ENCODE measurements at regions not wholly inside any gene's neighbourhood (a gene's known extent, or its start where the extent isn't known, plus 50 kb on each side); places are given as distances from the start of the nearest gene placed in this dataset.

DNA sequence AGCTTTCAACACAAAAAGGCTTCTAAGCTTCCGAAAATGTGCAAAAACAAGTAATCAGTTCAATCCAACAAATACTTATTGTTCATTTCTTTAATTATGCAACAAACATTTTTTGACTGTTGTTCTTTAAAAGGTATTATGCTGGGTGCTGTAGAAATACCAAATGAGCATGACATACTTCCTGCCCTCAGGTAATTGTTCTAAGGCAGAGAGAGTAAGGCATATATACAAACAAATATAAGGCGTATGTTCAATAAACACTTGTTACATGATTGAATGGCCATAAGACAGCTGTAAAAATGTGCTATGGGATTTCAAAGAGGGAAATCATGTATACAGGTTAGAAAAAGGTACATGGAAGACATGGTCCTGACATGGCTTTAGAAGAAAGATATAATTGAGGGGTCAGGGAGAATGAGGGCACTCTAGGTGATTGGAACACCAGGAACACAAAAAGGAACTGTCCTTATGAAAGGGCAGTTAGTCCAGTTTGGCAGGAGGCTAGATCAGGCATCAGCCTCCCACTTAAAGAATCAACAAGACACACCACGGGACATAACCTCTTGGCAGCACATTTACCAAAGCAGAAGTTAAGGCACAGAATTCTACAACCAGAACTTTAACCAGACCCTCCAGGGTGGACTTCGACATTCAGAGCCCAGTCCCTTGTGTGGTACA, 135.8 kb upstream of the SCAF11 start:
- no peak for TF ChIP-seq POLR2A (IDR thresholded peaks at IDR 0.05)
- TF ChIP-seq, protein P1, sequence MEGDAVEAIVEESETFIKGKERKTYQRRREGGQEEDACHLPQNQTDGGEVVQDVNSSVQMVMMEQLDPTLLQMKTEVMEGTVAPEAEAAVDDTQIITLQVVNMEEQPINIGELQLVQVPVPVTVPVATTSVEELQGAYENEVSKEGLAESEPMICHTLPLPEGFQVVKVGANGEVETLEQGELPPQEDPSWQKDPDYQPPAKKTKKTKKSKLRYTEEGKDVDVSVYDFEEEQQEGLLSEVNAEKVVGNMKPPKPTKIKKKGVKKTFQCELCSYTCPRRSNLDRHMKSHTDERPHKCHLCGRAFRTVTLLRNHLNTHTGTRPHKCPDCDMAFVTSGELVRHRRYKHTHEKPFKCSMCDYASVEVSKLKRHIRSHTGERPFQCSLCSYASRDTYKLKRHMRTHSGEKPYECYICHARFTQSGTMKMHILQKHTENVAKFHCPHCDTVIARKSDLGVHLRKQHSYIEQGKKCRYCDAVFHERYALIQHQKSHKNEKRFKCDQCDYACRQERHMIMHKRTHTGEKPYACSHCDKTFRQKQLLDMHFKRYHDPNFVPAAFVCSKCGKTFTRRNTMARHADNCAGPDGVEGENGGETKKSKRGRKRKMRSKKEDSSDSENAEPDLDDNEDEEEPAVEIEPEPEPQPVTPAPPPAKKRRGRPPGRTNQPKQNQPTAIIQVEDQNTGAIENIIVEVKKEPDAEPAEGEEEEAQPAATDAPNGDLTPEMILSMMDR (IDR thresholded peaks at IDR 0.05) = no peak

All from prostate gland (tissue), 2 donors.